B cell (primary cell): ENCODE measurements at regions not wholly inside any gene's neighbourhood (a gene's known extent, or its start where the extent isn't known, plus 50 kb on each side); places are given as distances from the start of the nearest gene placed in this dataset.

Experiments
- ATAC-seq: fragments of 200-7000 bp; cut with Tn5 transposase; one replicate; pipeline ENCODE4 v1.10.0; 2021; ENCODE audit warnings: low read depth, mild to moderate bottlenecking, moderate number of reproducible peaks, moderate library complexity
- CTCF ChIA-PET: fragments of 350-600 bp; sonication (Branson Sonifier 250); formaldehyde crosslinking; loops from one replicate; lab custom pipeline; 2021; ENCODE audit warnings: antibody characterized with exemption, inconsistent platforms; lab: Charles Lee
- POLR2A ChIA-PET: fragments of 350-600 bp; sonication (Branson Sonifier 250); formaldehyde crosslinking; loops from one replicate; lab custom pipeline; 2021; ENCODE audit warnings: antibody characterized with exemption; lab: Charles Lee
- DNase-seq: peaks from one replicate; pipeline ENCODE4 v3.0.0; 2013
- H2AFZ ChIP-seq: 2 replicates; pipeline ENCODE4 v1.6.1; 2012; ENCODE audit warnings: mild to moderate bottlenecking, low read depth, low read length; ENCODE audit not compliant: insufficient read depth, poor library complexity, severe bottlenecking
- H3K27ac ChIP-seq, 2 donors: 1 replicate in 1 of 2; 2 replicates in 1 of 2; pipeline ENCODE4 v1.5.1; 2012 to 2013; ENCODE audit warnings: low read length in 2 of 2, mild to moderate bottlenecking in 2 of 2, moderate library complexity in 1 of 2
- H3K27me3 ChIP-seq, 4 experiments: fragments of 200-600 bp in 1 of 4; sonication (generic) in 1 of 4; replicated peaks in 1 of 4; 1 replicate in 2 of 4; 2 replicates in 2 of 4; pipeline versions ENCODE4 v1.6.1 to v1.7.0; 2013 to 2016; ENCODE audit warnings: low read length in 3 of 4, mild to moderate bottlenecking in 2 of 4, mixed read lengths in 1 of 4, moderate library complexity in 1 of 4; ENCODE audit not compliant: insufficient read depth in 4 of 4, control insufficient read depth in 3 of 4; ENCODE audit errors: control extremely low read depth in 1 of 4
- H3K36me3 ChIP-seq, 2 experiments: replicated peaks in 1 of 2; 1 replicate in 1 of 2; 2 replicates in 1 of 2; pipeline versions ENCODE4 v1.6.1 to v1.7.1; 2013; ENCODE audit warnings: low read length in 1 of 2; ENCODE audit not compliant: insufficient read depth in 2 of 2, control insufficient read depth in 1 of 2; ENCODE audit errors: control extremely low read depth in 1 of 2, extremely low read depth in 1 of 2
- H3K4me1 ChIP-seq, 2 donors: fragments of 200-600 bp in 1 of 2; sonication (generic) in 1 of 2; 1 replicate in 1 of 2; 2 replicates in 1 of 2; pipeline versions ENCODE4 v1.5.1 to v1.6.1; 2013 to 2017; ENCODE audit warnings: low read length in 2 of 2; ENCODE audit not compliant: control insufficient read depth in 2 of 2, insufficient read depth in 2 of 2
- H3K4me2 ChIP-seq: replicated peaks from 2 replicates; pipeline ENCODE3; 2012; ENCODE audit warnings: mild to moderate bottlenecking, low read depth, low read length; ENCODE audit not compliant: poor library complexity, severe bottlenecking
- H3K4me3 ChIP-seq, 5 experiments: fragments of 200-600 bp in 1 of 5; sonication (generic) in 1 of 5; 1 replicate in 3 of 5; 2 replicates in 2 of 5; pipeline versions ENCODE4 v1.5.1 to v1.7.0; 2011 to 2016; ENCODE audit warnings: low read length in 4 of 5, mild to moderate bottlenecking in 4 of 5, low read depth in 2 of 5, control low read depth in 1 of 5, moderate library complexity in 1 of 5; ENCODE audit not compliant: insufficient read depth in 1 of 5; ENCODE audit errors: control extremely low read depth in 1 of 5, extremely low read depth in 1 of 5
- H3K79me2 ChIP-seq: fragments of 200-600 bp; sonication (generic); one replicate; pipeline ENCODE4 v1.6.0; 2016; ENCODE audit warnings: low read length; ENCODE audit not compliant: control insufficient read depth, insufficient read depth
- H3K9ac ChIP-seq: fragments of 200-600 bp; sonication (generic); 2 replicates; pipeline ENCODE4 v1.6.1; 2017; ENCODE audit warnings: mild to moderate bottlenecking, low read length, moderate library complexity
- H3K9me3 ChIP-seq, 3 donors: one replicate each; pipeline versions ENCODE4 v1.6.1 to v1.7.1; 2013; ENCODE audit warnings: low read length in 2 of 3; ENCODE audit not compliant: control insufficient read depth in 2 of 3, insufficient read depth in 1 of 3; ENCODE audit errors: control extremely low read depth in 1 of 3
- H4K20me1 ChIP-seq: 2 replicates; pipeline ENCODE4 v1.6.0; 2012; ENCODE audit warnings: mild to moderate bottlenecking, low read length; ENCODE audit not compliant: insufficient read depth, control insufficient read depth, poor library complexity, severe bottlenecking
- H3K27ac Mint-ChIP-seq: one replicate; pipeline ENCODE4 v1.8.0; 2021; ENCODE audit warnings: mixed read lengths
- H3K27me3 Mint-ChIP-seq: one replicate; pipeline ENCODE4 v1.8.0; 2021; ENCODE audit warnings: mixed read lengths
- H3K4me1 Mint-ChIP-seq: one replicate; pipeline ENCODE4 v1.8.0; 2021; ENCODE audit warnings: mixed read lengths
- H3K4me3 Mint-ChIP-seq: one replicate; pipeline ENCODE4 v1.8.0; 2021; ENCODE audit warnings: mixed read lengths
- H3K9me3 Mint-ChIP-seq: one replicate; pipeline ENCODE4 v1.8.0; 2022; ENCODE audit warnings: mixed read lengths; ENCODE audit not compliant: insufficient read depth
- CTCF ChIP-seq: fragments of 200-600 bp; IDR thresholded peaks from one replicate; pipeline ENCODE4 v1.8.0; 2022; ENCODE audit warnings: antibody characterized with exemption, mild to moderate bottlenecking
- EZH2 ChIP-seq: IDR thresholded peaks from 2 replicates; pipeline ENCODE4 v1.6.1; 2012; ENCODE audit warnings: borderline replicate concordance, low read depth, mild to moderate bottlenecking, moderate library complexity, low read length; ENCODE audit not compliant: insufficient read depth, poor library complexity, severe bottlenecking
- WGBS: methylation state at CpG from one replicate; pipeline ENCODE4 v1.1.5; 2013; ENCODE audit warnings: missing lambda C conversion rate; ENCODE audit not compliant: insufficient coverage; 5-methylcytosine and 5-hydroxymethylcytosine counted together
- intact Hi-C: fragments of 100-400 bp; cut with micrococcal nuclease; formaldehyde crosslinking; loops from one replicate; pipeline ENCODE4 v1.10.0; 2022

GRCh38 chr21:35479529-35479928 lies 430.4 kb upstream of the RUNX1 start:
- intact Hi-C loops = no loop called here
- DNase-seq = no peak
- 88% methylated on average over 1 of the region's 1 CpG for WGBS
- Histone ChIP-seq H3K79me2 (no peaks in the 10 kb centered on the region), H3K27ac (no peak overlapping the region), H4K20me1 (no peaks in the 10 kb centered on the region), H3K4me3 (no peak overlapping the region), H3K4me2 (no peak overlapping the region), H3K9ac (no peak overlapping the region), H3K4me1 (no peaks in the 10 kb centered on the region), H3K9me3 (peaks cover 0 to 11% (median 1%) of the 10 kb centered on the region in 3 donors), H2AFZ (no peak overlapping the region), H3K36me3 (no peaks in the 10 kb centered on the region), H3K27me3 (peaks cover 0 to 6% (median 2%) of the 10 kb centered on the region in 4 experiments)
- no peak for ATAC-seq
- Mint-ChIP-seq H3K27ac (no peak overlapping the region), H3K4me3 (no peak overlapping the region), H3K9me3 (peaks cover 5% of the 10 kb centered on the region), H3K4me1 (peaks cover 2% of the 10 kb centered on the region), H3K27me3 (peaks cover 36% of the 10 kb centered on the region)
- ChIA-PET POLR2A (no interaction called here), CTCF (no interaction called here)
- TF ChIP-seq CTCF = no peak
- TF ChIP-seq EZH2 = no peak

DNA sequence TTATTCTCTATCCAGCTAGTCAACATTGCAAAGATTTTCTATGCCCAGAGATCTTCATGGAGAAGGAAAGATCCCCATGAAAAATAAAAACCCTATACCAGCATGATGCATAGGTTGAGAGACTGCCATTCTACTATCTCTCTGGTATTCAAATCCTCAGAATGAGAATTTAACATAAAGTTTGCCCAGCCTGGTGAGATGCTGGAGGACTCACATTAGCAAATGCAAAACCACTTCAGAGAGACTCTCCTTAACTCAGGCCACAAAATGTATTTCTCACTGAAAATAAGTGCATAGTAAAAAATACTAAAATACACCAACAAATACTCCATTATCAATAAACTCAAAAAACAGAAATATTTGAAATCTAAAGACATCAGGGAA lies 430.0 kb upstream of the RUNX1 start:
- DNase-seq (no peak), ATAC-seq (no peak)
- Mint-ChIP-seq H3K4me3 (no peak overlapping the region), H3K27me3 (peaks cover 31% of the 10 kb centered on the region), H3K4me1 (peaks cover 2% of the 10 kb centered on the region), H3K9me3 (peaks cover 5% of the 10 kb centered on the region), H3K27ac (no peak overlapping the region)
- peaks cover 0 to 6% (median 2%) of the 10 kb centered on the region in 4 experiments for H3K27me3 ChIP-seq
- ChIA-PET CTCF (no interaction called here), POLR2A (no interaction called here)
- H3K36me3 ChIP-seq = no peaks in the 10 kb centered on the region
- H3K9me3 ChIP-seq = peaks cover 0 to 11% (median 1%) of the 10 kb centered on the region in 3 donors
- intact Hi-C loops = no loop called here
- H3K9ac ChIP-seq = no peak overlapping the region
- H3K79me2 ChIP-seq = no peaks in the 10 kb centered on the region
- H3K27ac ChIP-seq = no peak overlapping the region
- H3K4me3 ChIP-seq = no peak overlapping the region
- no peak overlapping the region for H2AFZ ChIP-seq
- no peaks in the 10 kb centered on the region for H4K20me1 ChIP-seq
- H3K4me2 ChIP-seq = no peak overlapping the region
- H3K4me1 ChIP-seq = no peaks in the 10 kb centered on the region
- TF ChIP-seq EZH2 (no peak), CTCF (no peak)
